T-cell (primary cell): ENCODE measurements at regions not wholly inside any gene's neighbourhood (a gene's known extent, or its start where the extent isn't known, plus 50 kb on each side); places are given as distances from the start of the nearest gene placed in this dataset.

Source experiments
- ATAC-seq, 4 experiments: fragments of 200-7000 bp in 3 of 4; fragments of 150-1000 bp in 1 of 4; cut with Tn5 transposase; replicated peaks in 1 of 4; 1 replicate in 3 of 4; 2 replicates in 1 of 4; pipeline ENCODE4 v1.10.0; 2021; ENCODE audit warnings: moderate library complexity in 3 of 4, mild to moderate bottlenecking in 2 of 4, moderate number of reproducible peaks in 1 of 4
- CTCF ChIA-PET, 2 donors: fragments of 300-600 bp; sonication (Branson Sonifier 250); formaldehyde crosslinking; loops; one replicate each; lab custom pipeline; 2022; ENCODE audit warnings: antibody characterized with exemption in 2 of 2; lab: Charles Lee
- POLR2A ChIA-PET, 2 donors: fragments of 300-600 bp; sonication (Branson Sonifier 250); formaldehyde crosslinking; loops; one replicate each; lab custom pipeline; 2022; ENCODE audit warnings: antibody characterized with exemption in 2 of 2; lab: Charles Lee
- DNase-seq, 35 experiments: peaks; one replicate each; pipeline versions ENCODE4 v3.0.0 to v3.0.0-alpha.2; 2013 to 2023
- H3K27ac ChIP-seq: one replicate; pipeline ENCODE4 v1.5.1; 2013; ENCODE audit warnings: low read length
- H3K27me3 ChIP-seq, 2 experiments: replicated peaks in 1 of 2; 1 replicate in 1 of 2; 2 replicates in 1 of 2; pipeline versions ENCODE4 v1.6.1 to v1.7.0; 2013; ENCODE audit warnings: low read length in 1 of 2, mixed read lengths in 1 of 2; ENCODE audit not compliant: control insufficient read depth in 2 of 2, insufficient read depth in 2 of 2; ENCODE audit errors: extremely low read depth in 1 of 2
- H3K36me3 ChIP-seq, 2 donors: 1 replicate in 1 of 2; 2 replicates in 1 of 2; pipeline versions ENCODE4 v1.6.1 to v1.7.0; 2013; ENCODE audit warnings: low read length in 1 of 2; ENCODE audit not compliant: control insufficient read depth in 2 of 2, insufficient read depth in 1 of 2; ENCODE audit errors: extremely low read depth in 1 of 2
- H3K4me1 ChIP-seq, 2 experiments: 1 replicate in 1 of 2; 2 replicates in 1 of 2; pipeline versions ENCODE4 v1.6.1 to v1.7.0; 2013; ENCODE audit warnings: low read length in 2 of 2, mixed read lengths in 1 of 2; ENCODE audit not compliant: insufficient read depth in 2 of 2, control insufficient read depth in 1 of 2; ENCODE audit errors: extremely low read depth in 1 of 2
- H3K4me3 ChIP-seq, 2 donors: 1 replicate in 1 of 2; 2 replicates in 1 of 2; pipeline versions ENCODE4 v1.5.1 to v1.7.0; 2013; ENCODE audit warnings: mild to moderate bottlenecking in 2 of 2, low read length in 1 of 2, moderate library complexity in 1 of 2; ENCODE audit not compliant: control insufficient read depth in 1 of 2; ENCODE audit errors: extremely low read depth in 1 of 2
- H3K9me3 ChIP-seq: 2 replicates; pipeline ENCODE4 v1.7.0; 2013
- H3K27ac Mint-ChIP-seq, 2 donors: one replicate each; pipeline ENCODE4 v1.8.0; 2020 to 2021; ENCODE audit warnings: mild to moderate bottlenecking in 2 of 2, mixed read lengths in 2 of 2
- H3K27me3 Mint-ChIP-seq, 2 donors: one replicate each; pipeline ENCODE4 v1.8.0; 2021 to 2022; ENCODE audit warnings: mixed read lengths in 2 of 2
- H3K36me3 Mint-ChIP-seq: one replicate; pipeline ENCODE4 v1.8.0; 2021; ENCODE audit warnings: mixed read lengths
- H3K4me1 Mint-ChIP-seq, 3 donors: one replicate each; pipeline ENCODE4 v1.8.0; 2020 to 2022; ENCODE audit warnings: mixed read lengths in 3 of 3, mild to moderate bottlenecking in 1 of 3
- H3K4me3 Mint-ChIP-seq, 3 donors: one replicate each; pipeline ENCODE4 v1.8.0; 2020 to 2022; ENCODE audit warnings: mild to moderate bottlenecking in 3 of 3, mixed read lengths in 3 of 3, moderate library complexity in 3 of 3
- H3K9me3 Mint-ChIP-seq, 3 donors: one replicate each; pipeline ENCODE4 v1.8.0; 2020 to 2022; ENCODE audit warnings: mixed read lengths in 3 of 3
- WGBS: methylation state at CpG from one replicate; pipeline ENCODE4 v1.1.5; 2013; ENCODE audit warnings: missing lambda C conversion rate; ENCODE audit not compliant: insufficient coverage; 5-methylcytosine and 5-hydroxymethylcytosine counted together

DNA sequence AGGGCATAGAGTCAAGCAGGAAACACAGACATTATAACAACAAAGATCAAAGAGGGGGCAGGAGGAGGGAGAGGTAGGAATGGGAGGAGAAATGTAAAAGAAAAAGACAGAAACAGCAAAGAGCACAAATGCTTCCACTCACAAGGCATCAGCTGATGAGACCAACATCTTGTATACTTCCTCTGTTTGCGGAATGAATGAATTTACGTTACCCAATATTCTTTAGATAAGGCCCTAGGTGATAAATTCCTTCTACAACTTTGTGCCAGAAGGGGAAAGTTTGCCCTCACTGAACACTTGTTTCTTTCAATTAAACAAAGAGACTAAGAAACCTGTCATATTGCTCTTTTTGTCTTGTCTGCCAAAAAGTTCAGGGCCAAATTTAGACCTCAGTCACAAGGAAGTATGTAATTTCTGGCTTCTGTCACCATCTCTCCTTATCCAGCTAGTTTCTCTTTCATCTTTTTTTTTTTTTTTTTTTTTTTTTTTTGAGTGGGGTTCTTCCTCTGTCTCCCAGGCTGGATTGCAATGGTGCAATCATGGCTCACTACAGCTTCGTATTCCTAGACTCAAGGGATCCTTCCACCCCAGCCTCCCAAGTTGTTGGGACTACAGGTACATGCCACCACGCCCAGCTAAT is 116.4 kb upstream of the NANOS1 start:
- Histone ChIP-seq H3K36me3 (no peaks in the 10 kb centered on the region), H3K4me3 (no peak overlapping the region), H3K4me1 (no peaks in the 10 kb centered on the region), H3K27ac (no peak overlapping the region), H3K9me3 (no peaks in the 10 kb centered on the region), H3K27me3 (peaks cover 0 to 25% of the 10 kb centered on the region in 2 experiments)
- POLR2A ChIA-PET: no interaction called here
- CTCF ChIA-PET: no interaction called here
- no peak overlapping the region for H3K27ac Mint-ChIP-seq
- peaks cover 5 to 11% of the 10 kb centered on the region in 2 donors for H3K27me3 Mint-ChIP-seq
- H3K9me3 Mint-ChIP-seq: no peaks in the 10 kb centered on the region
- no peak for ATAC-seq
- H3K36me3 Mint-ChIP-seq: no peaks in the 10 kb centered on the region
- WGBS: no CpG with 5 or more reads among the region's 4 CpGs
- no peaks in the 10 kb centered on the region for H3K4me1 Mint-ChIP-seq
- H3K4me3 Mint-ChIP-seq: no peak overlapping the region
- DNase-seq: no peak

DNA sequence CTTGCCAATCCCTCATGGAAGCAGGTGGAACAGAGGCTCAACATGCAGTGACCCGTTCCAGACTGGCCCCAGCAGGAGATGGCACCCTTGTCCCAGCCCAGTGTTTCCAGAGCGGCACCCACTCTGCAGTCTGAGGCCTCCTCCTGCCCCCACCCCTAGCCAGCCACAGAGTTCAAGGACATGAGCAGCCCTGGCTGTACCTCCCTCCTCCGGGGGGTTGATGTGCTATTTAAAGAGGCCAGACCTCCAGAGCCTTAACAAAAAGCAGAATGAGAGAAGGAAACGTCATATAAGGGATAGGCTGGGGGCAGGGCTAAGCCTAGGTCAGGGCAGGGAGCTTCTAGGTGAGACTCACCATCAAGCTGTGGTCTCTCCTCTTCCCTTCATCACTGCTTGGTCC is 115.7 kb upstream of the NANOS1 start:
- ChIA-PET CTCF (no interaction called here), POLR2A (no interaction called here)
- Histone ChIP-seq H3K4me1 (no peaks in the 10 kb centered on the region), H3K27ac (no peak overlapping the region), H3K36me3 (no peaks in the 10 kb centered on the region), H3K27me3 (peaks cover 0 to 22% of the 10 kb centered on the region in 2 experiments), H3K4me3 (no peak overlapping the region), H3K9me3 (no peaks in the 10 kb centered on the region)
- H3K36me3 Mint-ChIP-seq: no peaks in the 10 kb centered on the region
- H3K4me3 Mint-ChIP-seq: no peak overlapping the region
- H3K9me3 Mint-ChIP-seq: no peaks in the 10 kb centered on the region
- ATAC-seq (no peak), DNase-seq (no peak)
- 43% methylated on average over 2 of the region's 4 CpGs for WGBS
- no peak overlapping the region for H3K27ac Mint-ChIP-seq
- peaks cover 5 to 11% of the 10 kb centered on the region in 2 donors for H3K27me3 Mint-ChIP-seq
- H3K4me1 Mint-ChIP-seq: no peaks in the 10 kb centered on the region

DNA sequence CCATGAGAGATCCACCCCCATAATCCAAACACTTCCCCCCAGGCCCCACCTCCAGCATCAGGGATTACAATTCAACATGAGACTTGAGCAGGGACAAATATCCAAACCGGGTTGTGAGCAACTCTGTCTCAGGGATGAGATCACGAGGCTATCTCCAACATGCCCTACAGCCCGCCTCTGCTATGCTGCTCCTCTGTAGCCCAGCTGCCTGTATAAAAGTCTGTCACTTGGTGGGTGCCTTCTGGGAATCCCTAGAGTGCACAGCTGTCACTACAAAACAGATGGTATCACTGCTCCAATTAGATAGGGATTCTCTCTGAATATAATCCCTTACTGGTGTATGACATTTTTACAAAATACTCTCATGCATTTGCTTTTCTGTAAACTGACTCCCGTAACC is 114.9 kb upstream of the NANOS1 start:
- CTCF ChIA-PET: no interaction called here
- DNase-seq: no peak

DNA sequence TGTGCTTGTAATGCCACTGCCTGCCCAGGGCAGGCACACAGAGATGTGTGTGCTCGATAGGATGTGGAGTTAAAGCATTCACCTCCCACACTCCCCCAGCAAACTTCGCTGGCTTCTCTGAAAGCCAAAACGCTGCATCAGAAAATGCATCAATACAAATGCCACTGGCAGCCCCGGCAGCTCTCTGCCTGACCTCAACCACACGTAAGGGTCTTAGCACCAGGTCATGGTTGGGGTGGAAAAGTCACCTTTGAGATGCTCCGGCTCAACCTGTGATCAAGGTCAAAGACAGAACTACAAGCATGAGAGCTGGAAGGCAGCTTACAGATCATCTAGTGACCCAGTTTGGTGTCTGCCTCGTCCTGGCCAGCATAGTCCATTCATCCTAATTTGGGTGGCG is 114.4 kb upstream of the NANOS1 start:
- no peaks in the 10 kb centered on the region for H3K36me3 ChIP-seq
- CTCF ChIA-PET: no interaction called here
- no peaks in the 10 kb centered on the region for H3K4me1 ChIP-seq
- no peaks in the 10 kb centered on the region for H3K9me3 ChIP-seq
- H3K36me3 Mint-ChIP-seq: no peaks in the 10 kb centered on the region
- H3K27ac ChIP-seq: no peak overlapping the region
- ATAC-seq (no peak), DNase-seq (no peak)
- POLR2A ChIA-PET: no interaction called here
- H3K9me3 Mint-ChIP-seq: no peaks in the 10 kb centered on the region
- H3K27ac Mint-ChIP-seq: no peak overlapping the region
- no peaks in the 10 kb centered on the region for H3K4me1 Mint-ChIP-seq
- H3K4me3 Mint-ChIP-seq: no peak overlapping the region
- WGBS: 82% methylated on average over 5 of the region's 8 CpGs
- no peak overlapping the region for H3K4me3 ChIP-seq
- peaks cover 5 to 13% of the 10 kb centered on the region in 2 donors for H3K27me3 Mint-ChIP-seq
- H3K27me3 ChIP-seq: peaks cover 0 to 20% of the 10 kb centered on the region in 2 experiments

More for the DNA sequence above, 114.9 kb upstream of the NANOS1 start:
- no peaks in the 10 kb centered on the region for H3K4me1 Mint-ChIP-seq
- no peak overlapping the region for H3K27ac Mint-ChIP-seq
- H3K9me3 Mint-ChIP-seq: no peaks in the 10 kb centered on the region
- ATAC-seq: no peak
- POLR2A ChIA-PET: no interaction called here
- H3K4me3 ChIP-seq: no peak overlapping the region
- 53% methylated on average over 3 of the region's 4 CpGs for WGBS
- H3K27ac ChIP-seq: no peak overlapping the region
- no peaks in the 10 kb centered on the region for H3K4me1 ChIP-seq
- H3K36me3 Mint-ChIP-seq: no peaks in the 10 kb centered on the region
- H3K4me3 Mint-ChIP-seq: no peak overlapping the region
- H3K27me3 Mint-ChIP-seq: peaks cover 5 to 13% of the 10 kb centered on the region in 2 donors
- H3K27me3 ChIP-seq: peaks cover 0 to 20% of the 10 kb centered on the region in 2 experiments
- H3K9me3 ChIP-seq: no peaks in the 10 kb centered on the region
- no peaks in the 10 kb centered on the region for H3K36me3 ChIP-seq

- Histone ChIP-seq H3K27me3 (peaks cover 0 to 20% of the 10 kb centered on the region in 2 experiments), H3K4me1 (no peaks in the 10 kb centered on the region), H3K36me3 (no peaks in the 10 kb centered on the region), H3K27ac (no peak overlapping the region), H3K9me3 (no peaks in the 10 kb centered on the region), H3K4me3 (no peak overlapping the region)
- no peaks in the 10 kb centered on the region for H3K4me1 Mint-ChIP-seq
- H3K27ac Mint-ChIP-seq: no peak overlapping the region
- no peak overlapping the region for H3K4me3 Mint-ChIP-seq
- WGBS: 89% methylated on average over 5 of the region's 6 CpGs
- H3K9me3 Mint-ChIP-seq: no peaks in the 10 kb centered on the region
- ChIA-PET CTCF (no interaction called here), POLR2A (no interaction called here)
- peaks cover 14 to 18% of the 10 kb centered on the region in 2 donors for H3K27me3 Mint-ChIP-seq
- no peak for DNase-seq
- ATAC-seq: no peak
- no peaks in the 10 kb centered on the region for H3K36me3 Mint-ChIP-seq
These were observed 112.7 kb upstream of the NANOS1 start for GRCh38 chr10:118916777-118917176.

DNA sequence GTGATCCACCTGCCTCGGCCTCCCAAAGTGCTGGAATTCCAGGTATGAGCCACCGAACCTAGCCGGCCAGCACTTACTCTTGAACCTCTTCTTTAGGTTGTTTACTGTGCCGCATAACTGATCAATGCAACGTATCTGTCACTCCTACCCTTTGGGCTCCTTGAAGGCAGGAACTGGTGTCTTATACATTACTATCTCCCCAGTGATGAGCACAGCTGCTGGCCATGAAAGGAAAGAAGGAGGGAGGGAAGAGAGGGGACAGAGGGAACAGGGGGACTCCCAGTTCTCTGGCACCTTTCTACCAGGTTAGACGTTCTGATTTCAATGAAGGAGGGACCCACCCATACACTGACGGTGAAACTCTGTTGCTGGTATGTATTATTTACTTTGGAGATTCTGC is 111.8 kb upstream of the NANOS1 start:
- no peaks in the 10 kb centered on the region for H3K36me3 Mint-ChIP-seq
- H3K27me3 Mint-ChIP-seq: peaks cover 12 to 13% of the 10 kb centered on the region in 2 donors
- ATAC-seq (no peak), DNase-seq (no peak)
- Histone ChIP-seq H3K4me1 (no peaks in the 10 kb centered on the region), H3K4me3 (no peak overlapping the region), H3K36me3 (no peaks in the 10 kb centered on the region), H3K27me3 (peaks cover 0 to 23% of the 10 kb centered on the region in 2 experiments), H3K9me3 (no peaks in the 10 kb centered on the region), H3K27ac (no peak overlapping the region)
- H3K9me3 Mint-ChIP-seq: no peaks in the 10 kb centered on the region
- WGBS: 67% methylated on average over 2 of the region's 7 CpGs
- ChIA-PET POLR2A (no interaction called here), CTCF (no interaction called here)
- H3K27ac Mint-ChIP-seq: no peak overlapping the region
- H3K4me1 Mint-ChIP-seq: no peaks in the 10 kb centered on the region
- no peak overlapping the region for H3K4me3 Mint-ChIP-seq

DNA sequence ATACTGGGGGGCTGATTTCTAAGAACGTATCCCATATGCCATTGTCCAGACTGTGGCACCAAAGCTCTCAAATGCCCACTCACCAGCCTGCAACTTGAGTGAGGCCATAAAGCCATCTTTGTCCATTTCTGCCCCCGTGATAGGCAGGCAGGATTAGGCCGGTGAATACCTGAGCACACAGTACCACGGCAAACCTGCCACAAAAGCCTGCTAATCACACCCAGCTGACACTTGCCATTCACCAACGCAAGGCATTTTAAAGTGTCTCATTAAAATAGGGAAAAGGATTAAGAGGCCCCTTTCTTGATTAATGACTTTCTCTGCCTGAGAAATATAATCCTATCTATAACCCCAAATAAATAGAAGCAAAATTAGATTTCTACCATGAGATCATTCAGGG is 111.4 kb upstream of the NANOS1 start:
- Mint-ChIP-seq H3K27me3 (peaks cover 12% of the 10 kb centered on the region in 2 donors), H3K36me3 (no peaks in the 10 kb centered on the region), H3K4me1 (no peaks in the 10 kb centered on the region), H3K27ac (no peak overlapping the region), H3K4me3 (no peak overlapping the region), H3K9me3 (no peaks in the 10 kb centered on the region)
- H3K4me1 ChIP-seq: no peaks in the 10 kb centered on the region
- no peak overlapping the region for H3K27ac ChIP-seq
- POLR2A ChIA-PET: no interaction called here
- H3K9me3 ChIP-seq: no peaks in the 10 kb centered on the region
- no peak for ATAC-seq
- H3K4me3 ChIP-seq: no peak overlapping the region
- 60% methylated on average over 1 of the region's 5 CpGs for WGBS
- peaks cover 0 to 23% of the 10 kb centered on the region in 2 experiments for H3K27me3 ChIP-seq
- H3K36me3 ChIP-seq: no peaks in the 10 kb centered on the region
- no peak for DNase-seq
- CTCF ChIA-PET: no interaction called here
